HG03342 (cell line): ENCODE measurements at regions not wholly inside any gene's neighbourhood (a gene's known extent, or its start where the extent isn't known, plus 50 kb on each side); places are given as distances from the start of the nearest gene placed in this dataset.
"Not testable (repeated sequence)": the region's sequence is repeated elsewhere in the genome, so short reads cannot be mapped to it uniquely, and the experiment has no call there.

ENCODE experiments used
- ATAC-seq: cut with Tn5 transposase; IDR thresholded peaks from one replicate; pipeline ENCODE4 v1.9.1; 2021; ENCODE audit warnings: mild to moderate bottlenecking, moderate library complexity; ENCODE audit not compliant: unreplicated experiment

DNA sequence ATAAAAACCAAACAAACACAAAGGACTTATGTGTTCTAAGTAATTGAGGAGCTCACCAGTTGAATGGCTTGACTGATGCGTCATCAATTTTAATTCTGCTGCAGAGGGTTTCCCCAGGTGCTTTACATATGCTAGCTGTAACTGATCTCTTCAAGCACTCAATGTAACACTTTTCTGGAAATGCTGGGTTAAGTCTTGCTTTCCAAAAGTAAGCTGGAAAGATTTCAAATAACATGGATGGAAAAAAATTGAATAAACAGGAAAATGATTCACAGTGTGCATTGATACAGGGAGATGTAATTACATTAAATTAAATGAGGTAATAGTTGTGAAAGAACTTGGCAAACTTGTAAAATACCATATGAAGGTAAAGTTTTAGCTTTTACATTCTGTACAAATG, 186.7 kb upstream of the WDFY3 start:
- ATAC-seq = no peak

DNA sequence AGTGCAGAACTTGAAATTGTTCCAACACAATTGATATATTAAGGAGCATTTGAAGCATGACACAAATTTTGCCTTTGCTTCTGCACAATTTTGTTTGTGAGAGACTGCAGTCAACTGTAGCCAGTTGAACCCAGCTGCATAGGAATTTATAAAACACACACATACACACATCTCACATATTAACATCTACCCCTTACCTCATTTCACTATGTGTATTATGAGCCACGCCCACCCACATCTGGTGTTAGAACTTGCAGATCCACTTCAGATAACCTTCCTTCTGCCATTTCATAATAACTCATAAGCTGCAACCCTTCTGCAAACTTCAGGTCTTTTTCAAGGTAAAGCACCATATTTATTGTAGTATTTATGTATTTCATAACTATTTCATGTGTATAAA, 188.1 kb upstream of the WDFY3 start:
- ATAC-seq = no peak

- ATAC-seq = no peak
Observed at GRCh38 chr4:85165808-85166207, 199.3 kb upstream of the WDFY3 start.

DNA sequence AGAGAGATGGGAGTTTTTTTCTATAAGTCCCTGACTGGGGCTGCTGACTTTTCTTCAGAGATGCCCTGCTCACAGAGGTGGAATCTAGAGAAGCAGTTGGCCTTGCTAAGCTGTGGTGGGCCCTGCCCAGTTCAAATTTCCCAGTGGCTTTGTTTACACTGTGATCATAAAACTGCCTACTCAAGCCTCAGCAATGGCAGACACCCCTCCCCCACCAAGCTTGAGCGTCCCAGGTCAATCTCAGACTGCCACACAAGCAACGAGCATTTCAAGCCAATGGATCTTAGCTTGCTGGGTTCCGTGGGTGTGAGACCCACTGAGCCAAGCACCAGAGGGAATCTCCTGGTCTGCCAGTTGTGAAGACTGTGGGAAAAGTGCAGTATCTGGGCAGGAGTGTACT, 199.8 kb upstream of the WDFY3 start:
- ATAC-seq = no peak

DNA sequence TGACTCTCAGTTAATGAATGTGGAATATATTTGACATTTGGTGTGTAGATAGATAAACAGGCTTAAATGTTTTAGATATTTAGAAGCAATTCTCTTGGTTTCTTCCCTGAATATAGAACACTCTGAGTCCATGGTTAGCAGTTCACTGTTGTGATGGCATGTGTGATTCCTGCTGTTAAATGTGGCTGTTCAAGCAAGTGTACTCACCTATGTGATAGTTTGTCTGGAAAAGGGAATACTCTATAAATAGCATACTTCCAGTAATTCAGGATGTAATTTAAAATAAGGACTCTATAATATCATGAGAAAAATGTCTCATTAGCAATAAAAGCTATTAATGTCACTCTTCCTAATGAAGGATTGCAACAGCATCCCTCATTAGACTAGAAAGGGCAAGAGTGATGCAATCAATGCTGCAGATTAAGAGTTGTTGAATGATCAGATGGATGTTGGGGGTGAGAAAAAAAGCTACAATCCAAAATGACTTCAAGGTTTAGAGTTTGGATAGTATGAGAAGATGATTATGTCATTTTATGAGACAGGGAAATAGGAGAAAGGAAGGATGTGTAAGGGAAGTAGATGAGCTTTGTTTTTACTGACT, 201.8 kb upstream of the WDFY3 start:
- ATAC-seq = no peak

- no peak for ATAC-seq
Observed at GRCh38 chr4:85170241-85170640, 203.8 kb upstream of the WDFY3 start.

DNA sequence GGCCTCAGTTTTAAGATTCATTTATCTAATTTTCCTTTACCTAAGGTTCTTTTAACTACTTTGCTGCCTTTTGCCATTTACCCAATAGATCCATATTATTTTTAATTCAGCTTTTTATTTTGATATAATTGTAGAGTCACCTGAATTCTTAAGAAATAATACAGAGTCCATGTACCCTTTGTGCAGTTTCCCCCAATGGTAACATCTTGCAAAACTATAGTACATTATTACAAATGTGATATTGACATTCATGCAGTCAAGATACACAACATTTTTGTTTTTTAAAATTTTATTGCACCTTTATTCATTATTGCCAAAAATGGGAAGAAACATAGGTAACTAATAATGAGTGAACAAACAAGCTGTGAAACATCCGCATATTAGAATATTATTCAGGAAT, 208.7 kb upstream of the WDFY3 start:
- ATAC-seq = no peak

GRCh38 chr4:85177092-85177491, 210.6 kb upstream of the WDFY3 start:
- ATAC-seq = no peak

GRCh38 chr4:85177679-85178078, 211.2 kb upstream of the WDFY3 start:
- no peak for ATAC-seq

DNA sequence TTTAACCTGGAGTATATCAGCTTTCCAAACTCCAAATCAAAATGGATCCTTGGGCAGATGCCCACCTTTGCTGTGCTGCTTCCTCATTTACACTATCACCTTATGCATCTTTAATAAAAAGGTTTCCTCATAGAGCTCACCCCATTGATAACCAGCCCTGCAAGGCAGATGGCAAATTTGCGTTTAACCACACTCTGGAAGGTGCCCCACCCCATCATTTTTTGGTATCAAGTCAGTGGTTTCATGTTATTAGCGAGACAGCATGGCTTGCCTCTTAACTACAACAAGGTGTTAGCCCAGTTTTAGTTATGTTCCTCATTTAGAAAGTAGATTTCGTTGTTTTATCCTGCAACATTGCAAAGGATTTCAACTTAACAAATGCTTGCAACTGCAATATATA, 214.0 kb upstream of the WDFY3 start:
- ATAC-seq = no peak

- no peak for ATAC-seq
Observed at GRCh38 chr4:85187106-85187505, 220.6 kb upstream of the WDFY3 start.

DNA sequence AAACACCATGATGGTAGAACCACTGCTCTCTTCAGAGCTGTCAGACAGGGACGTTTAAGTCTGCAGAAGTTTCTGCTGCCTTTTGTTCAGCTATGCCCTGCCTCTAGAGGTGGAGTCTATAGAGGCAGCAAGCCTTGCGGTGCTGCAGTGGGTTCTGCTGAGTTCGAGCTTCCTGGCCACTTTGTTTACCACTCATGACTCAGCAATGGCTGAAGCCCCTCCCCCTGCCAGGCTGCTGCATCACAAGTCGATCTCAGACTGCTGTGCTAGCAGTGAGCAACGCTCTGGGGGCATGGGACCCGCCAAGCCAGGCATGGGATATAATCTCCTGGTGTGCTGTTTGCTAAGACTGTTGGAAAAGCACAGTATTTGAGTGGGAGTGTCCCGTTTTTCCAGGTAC, 229.5 kb upstream of the WDFY3 start:
- not testable (repeated sequence) for ATAC-seq

DNA sequence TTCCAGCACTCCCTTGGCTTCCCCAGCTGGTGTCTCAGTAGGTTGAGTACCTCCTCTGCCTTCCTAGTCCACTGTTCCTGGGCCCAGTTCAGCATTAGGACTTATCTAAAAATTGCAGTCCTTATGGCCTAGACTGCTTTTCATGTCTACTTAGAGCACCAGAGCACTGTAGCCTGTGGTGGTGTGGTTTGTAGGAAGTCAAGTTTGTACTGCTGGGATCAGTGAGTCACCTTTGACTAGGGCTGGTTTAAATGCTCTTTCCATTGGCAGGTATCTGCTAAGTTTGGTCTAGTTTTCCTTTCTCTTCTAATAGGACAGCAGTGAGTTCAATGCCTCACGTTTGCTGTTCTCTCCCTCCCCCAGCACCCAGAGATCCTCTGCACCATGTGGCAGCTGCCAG, 233.6 kb upstream of the WDFY3 start:
- ATAC-seq = no peak

GRCh38 chr4:85209161-85209560, 242.7 kb upstream of the WDFY3 start:
- no peak for ATAC-seq

DNA sequence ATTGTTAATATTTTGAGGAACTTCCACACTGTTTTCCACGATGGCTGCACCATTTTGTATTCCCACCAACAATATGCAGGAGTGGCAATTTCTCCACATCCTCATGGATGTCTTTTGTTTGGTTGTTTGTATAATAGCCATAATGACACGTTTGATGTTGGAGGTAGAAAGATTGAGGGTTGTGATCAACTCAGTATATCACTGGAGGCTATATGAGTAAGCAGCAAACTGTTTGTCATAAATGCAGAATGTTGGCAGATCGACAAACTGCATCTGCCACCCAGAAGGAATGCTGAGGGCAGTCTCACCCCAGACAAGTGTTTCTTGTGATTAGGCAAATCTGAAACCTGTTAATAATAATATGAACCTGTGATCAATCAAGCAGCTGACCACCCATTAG, 243.9 kb upstream of the WDFY3 start:
- no peak for ATAC-seq

DNA sequence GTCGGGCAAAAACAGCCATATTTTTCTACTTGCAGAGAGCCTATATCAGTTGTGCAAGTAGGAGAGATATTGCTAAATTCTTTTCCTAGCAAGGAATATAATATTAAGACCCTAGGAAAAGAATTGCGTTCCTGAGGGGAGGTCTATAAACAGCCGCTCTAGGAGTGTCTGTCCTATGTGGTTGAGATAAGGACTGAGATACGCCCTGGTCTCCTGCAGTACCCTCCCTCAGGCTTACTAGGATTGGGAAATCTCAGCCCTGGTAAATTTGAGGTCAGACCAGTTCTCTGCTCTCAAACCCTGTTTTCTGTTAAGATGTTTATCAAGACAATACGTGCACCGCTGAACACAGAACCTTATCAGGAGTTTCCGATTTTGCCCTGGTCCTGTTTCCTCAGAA, 250.1 kb upstream of the WDFY3 start:
- ATAC-seq = not testable (repeated sequence)

DNA sequence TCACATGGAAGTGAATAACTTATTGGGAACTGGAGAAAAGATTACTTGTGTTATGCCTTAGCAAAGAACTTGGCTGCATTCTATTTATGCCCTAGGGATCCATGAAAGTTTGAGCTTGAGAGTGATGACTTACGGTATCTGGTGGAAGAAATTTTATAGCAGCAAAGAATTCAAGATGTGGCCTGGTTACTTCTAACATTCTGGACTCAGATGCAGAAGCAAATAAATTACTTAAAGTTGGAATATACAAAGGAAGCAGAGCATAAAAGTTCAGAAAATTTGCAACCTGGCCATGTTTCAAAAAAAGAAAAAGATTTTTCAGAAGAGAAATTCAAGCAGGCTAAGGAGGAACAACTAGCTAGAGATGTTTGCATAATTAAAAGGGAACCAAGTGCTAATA, 252.3 kb upstream of the WDFY3 start:
- ATAC-seq = no peak

DNA sequence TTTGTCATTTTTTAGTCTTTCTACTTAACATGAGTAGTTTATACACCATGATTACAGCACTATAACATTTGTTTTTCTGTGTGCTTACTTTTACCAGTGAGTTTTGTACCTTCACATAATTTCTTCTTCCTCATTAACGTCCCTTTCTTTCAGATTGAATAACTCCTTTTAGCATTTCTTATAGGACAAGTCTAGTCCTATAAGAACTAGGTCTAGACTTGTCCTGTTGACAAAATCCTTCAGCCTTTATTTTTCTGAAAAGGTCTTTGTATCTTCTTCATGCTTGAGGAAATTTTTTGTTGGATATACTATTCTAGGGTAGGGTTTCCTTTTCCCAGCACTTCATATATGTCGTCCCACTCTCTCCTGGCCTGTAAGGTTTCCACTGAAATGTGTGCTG, 253.3 kb upstream of the ARHGAP24 start:
- ATAC-seq = no peak

DNA sequence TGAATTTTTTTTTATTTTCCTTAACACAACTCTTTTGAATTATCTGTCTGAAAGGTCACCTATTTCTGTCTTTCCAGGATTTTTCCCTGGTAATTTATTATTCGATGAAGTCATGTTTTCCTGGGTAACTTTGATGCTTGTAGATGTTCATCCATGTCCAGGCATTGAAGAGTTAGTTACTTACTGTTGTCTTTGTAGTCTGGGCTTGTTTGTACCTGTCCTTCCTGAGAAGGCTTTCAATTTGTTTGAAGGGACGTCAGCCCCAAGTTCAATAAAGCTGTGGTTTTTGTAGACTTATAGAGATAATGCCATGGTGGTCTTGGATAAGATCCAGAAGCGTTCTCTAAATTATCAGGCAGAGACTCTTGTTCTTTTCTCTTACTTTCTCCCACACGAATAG, 252.4 kb upstream of the ARHGAP24 start:
- no peak for ATAC-seq

GRCh38 chr4:85228264-85228663, 246.7 kb upstream of the ARHGAP24 start:
- ATAC-seq = no peak

DNA sequence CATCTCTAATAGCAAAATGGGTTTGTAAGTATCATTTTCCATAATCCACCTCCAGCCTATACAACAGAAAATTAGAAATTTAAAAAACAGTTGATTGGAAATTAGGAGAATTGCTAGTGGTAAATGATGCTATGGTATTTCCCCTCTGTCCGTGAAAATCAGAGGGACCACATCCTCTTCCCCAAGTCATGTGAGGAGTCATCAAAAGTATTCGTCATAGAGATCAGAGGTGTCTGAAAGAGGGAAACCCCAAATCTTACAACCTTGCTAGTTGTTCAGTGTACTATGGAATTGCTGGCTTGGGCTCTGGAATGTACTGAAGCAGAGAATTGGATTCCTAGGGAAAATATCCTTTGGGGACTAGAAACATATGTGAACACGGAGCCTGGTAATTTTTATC, 241.4 kb upstream of the ARHGAP24 start:
- ATAC-seq = no peak

- no peak for ATAC-seq
Observed at GRCh38 chr4:85243857-85244256, 231.1 kb upstream of the ARHGAP24 start.

DNA sequence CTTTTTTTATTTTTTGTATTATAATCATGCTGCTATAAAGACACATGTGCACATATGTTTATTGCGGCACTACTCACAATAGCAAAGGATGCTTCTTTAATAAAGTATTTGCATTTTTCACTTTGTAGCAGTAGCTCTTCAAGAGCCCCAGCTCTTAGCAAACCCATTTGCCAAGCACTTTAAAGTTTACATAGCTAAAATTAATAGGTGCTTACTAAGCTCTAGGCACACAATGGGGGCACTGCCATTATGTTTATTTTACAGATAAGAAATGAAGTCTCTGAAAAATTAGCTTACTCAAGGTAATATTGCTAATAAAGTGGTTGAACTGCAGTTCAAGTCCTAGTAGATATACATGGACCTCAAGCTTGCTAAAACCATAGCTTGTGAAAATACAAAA, 230.3 kb upstream of the ARHGAP24 start:
- ATAC-seq = no peak

DNA sequence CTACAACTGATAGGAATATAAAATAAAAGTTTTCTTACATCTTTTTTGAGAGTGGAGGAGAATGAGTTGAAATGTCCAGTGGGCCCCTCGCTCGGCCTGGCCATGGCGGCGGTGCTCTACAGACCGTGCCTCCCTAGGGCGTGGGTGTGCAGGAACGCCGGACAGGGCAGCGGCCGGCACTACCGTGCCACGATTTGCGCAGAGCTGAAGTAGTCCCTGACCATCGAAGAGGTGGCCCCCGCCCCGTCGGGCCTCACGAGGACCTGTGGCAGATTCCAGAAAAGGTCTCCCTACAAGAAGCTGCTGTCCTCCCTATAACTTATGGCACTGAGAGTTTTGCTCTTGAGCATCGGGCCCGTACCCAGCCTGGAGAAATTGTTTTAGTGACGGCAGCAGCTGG, 228.9 kb upstream of the ARHGAP24 start:
- ATAC-seq = no peak
